ENCODE measurements at regions not wholly inside any gene's neighbourhood (a gene's known extent, or its start where the extent isn't known, plus 50 kb on each side); places are given as distances from the start of the nearest gene placed in this dataset.
"Not testable (repeated sequence)": the region's sequence is repeated elsewhere in the genome, so short reads cannot be mapped to it uniquely, and the experiment has no call there.

- no peak for DNase-seq
Measured at GRCh38 chr5:37951946-37952721, 112.3 kb upstream of the GDNF start.

GRCh38 chr5:37950436-37950835, 110.6 kb upstream of the GDNF start:
- DNase-seq, result no peak

DNA sequence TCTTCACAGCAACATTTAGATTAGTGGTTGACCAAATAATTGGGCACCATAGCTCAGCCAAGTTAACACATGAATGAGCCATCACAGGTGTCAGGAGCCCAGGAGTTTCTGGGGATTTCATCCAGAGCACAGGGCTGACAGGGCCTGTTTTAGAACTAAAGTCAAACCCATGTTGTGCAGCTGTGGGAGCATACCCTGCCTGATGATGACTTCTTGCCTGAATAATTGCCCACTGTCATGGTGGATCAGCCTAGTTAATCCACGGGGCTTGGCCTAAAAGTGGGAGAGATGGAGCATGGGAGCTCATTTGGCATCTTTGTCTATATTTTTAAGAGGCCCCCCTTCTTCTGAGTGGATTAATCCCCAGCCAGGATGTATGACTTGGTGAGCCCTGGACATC, 105.6 kb upstream of the GDNF start:
- no peak for DNase-seq

- not testable (repeated sequence) for DNase-seq
Measured at GRCh38 chr5:37943136-37943535, 103.3 kb upstream of the GDNF start.

DNA sequence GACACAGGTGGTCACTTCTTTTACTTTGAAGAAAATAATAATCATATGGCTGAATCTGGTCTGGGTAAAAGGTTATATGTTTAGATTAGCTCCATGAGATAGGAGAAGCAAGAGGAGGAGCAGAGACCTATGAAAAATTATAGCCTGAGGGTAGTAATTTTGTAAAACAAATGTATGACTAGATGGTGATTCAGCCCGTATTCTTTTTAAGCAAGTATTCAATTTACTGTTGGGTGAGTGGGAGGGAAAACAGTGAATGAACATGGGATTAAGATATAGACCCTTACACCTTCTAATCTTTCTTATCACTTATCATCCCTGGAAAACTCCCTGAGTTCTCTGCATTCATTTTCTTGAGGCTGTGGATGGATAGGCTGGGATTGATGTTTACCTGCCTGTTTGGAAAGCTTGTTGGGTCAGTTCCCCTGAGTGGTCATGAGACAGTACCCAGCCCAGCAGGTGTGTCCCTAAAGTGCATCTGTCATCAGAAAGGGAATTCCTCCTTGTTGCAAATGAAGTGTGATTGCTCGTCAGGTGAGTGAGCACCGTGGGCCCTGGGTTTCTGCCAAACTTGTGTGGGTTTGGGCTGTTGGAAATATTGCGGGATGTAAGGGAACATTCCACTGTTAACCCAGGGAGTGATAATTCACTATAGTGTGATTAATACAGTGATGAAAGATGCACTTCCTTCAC, 101.2 kb upstream of the GDNF start:
- DNase-seq, result no peak

DNA sequence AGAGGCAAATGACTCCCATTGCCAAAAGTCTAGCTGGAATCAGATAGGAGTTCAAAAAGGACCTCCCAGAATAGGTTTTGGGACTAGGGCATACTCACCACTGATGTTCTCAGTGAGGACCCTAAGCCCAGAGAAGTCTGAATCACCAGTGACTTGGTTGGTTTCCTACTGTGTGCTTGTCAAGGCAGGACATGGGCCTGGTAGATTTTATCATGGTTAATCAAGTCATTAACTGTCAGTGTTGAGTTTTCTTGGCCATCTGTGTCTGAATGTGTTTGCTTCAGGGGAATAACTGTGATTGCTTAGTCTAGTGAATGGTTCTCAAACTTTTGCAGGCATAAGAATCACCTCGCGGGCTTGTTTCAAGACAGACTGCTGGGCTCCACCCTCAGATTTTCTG, 99.0 kb upstream of the GDNF start:
- no peak for DNase-seq

DNA sequence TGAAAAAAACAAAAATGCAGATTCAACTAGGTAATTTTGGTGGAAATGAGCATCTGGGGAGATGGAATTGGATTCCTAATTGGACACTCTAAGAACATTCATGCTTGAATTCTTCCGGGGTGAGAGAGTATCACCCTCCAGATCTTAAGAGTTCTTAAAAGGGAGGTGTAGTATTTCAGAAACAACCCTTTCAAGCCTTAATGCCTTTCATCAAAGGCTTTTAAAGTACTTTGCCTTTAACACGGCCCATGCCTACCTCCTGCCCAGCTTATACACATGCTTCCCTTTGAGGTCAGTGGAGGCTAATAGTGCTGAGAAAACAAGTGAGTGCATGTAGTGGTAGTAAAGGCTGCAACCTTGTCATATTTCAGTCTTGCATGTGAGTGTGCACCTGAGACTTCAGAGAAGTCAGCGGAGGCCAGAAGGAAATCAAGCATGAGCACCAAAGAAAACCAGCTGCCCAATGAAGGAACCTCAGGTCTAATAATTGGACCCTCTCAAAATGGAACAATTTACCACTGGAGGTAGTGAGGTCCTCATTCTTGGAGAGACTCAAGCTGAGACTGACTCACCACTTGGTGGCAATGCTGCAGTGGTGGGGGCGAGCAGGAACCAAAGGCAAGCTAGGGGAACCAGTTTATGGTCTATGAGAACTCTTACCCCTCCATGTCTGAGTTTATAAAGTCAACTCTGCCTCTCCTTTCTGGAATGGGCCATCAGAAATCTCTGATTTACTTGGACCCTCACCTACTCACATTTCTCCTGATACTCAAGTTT, 98.4 kb upstream of the GDNF start:
- DNase-seq, result no peak

GRCh38 chr5:37936091-37936490, 96.2 kb upstream of the GDNF start:
- no peak for DNase-seq

DNA sequence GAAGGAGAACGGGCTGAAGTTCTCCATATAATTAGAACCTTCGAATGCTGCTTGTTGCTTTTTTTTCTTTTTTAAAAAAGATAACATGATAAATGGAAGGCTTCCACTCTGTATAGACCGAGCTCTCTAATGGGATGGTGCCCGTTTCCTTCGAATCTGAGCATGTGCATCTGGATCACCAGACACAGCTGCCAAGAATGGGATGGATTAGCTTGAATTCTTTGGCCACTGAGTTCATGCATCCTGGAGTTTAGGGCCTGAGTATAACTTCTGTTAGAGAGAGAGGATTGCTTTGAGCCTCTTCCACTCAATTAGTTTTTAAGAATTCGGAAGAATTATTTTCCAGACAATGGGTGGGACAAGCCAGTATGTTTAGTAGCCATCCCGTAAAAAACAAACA, 93.7 kb upstream of the GDNF start:
- no peak for DNase-seq

GRCh38 chr5:37932450-37932849, 92.6 kb upstream of the GDNF start:
- no peak for DNase-seq

- DNase-seq, result no peak
Measured at GRCh38 chr5:37931541-37931940, 91.7 kb upstream of the GDNF start.

- no peak for DNase-seq
Measured at GRCh38 chr5:37930350-37930749, 90.5 kb upstream of the GDNF start.

GRCh38 chr5:37929791-37930190, 90.0 kb upstream of the GDNF start:
- no peak for DNase-seq

DNA sequence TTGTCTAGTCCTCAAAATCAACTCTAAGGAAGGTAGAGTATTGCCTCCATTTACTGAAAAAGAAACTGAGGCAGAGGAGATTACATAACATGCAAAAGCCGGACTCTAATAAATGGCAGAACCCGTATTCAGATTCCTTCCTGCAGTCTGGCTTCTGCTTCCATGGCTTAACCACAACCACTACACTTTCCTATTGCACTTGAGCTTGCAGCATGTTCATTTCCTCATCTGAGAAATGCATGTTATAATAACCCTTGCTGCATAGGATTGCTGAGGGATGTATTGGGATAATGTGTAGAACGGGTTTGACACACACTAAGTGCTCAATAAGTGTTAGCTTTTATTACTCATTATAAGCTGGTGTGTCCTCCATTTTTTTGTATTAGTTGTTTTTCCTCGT, 87.9 kb upstream of the GDNF start:
- DNase-seq, result not testable (repeated sequence)

DNA sequence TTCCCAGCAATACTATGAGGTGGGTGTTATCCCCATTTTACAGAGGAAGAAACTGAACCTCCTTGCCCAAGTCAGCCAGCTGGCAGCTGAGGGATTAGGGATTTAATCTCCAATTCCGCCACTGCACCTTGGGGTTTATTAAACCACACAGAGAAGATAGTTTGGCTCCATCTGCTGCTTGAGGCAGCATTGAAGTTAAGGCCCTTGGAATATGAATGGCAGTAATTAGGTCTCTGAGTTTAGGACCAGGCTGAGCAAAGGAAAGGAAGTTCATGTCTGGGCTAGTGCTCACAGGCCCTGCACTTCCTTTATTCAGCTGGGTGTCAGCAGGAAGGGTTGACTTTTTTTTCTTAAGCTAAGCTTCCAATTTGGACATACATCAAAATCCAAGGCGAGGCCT, 86.9 kb upstream of the GDNF start:
- DNase-seq, result no peak

GRCh38 chr5:37921452-37921851, 81.6 kb upstream of the GDNF start:
- DNase-seq, result no peak

GRCh38 chr5:37918424-37918823, 78.6 kb upstream of the GDNF start:
- DNase-seq, result no peak

GRCh38 chr5:37916525-37916924, 76.7 kb upstream of the GDNF start:
- no peak for DNase-seq

GRCh38 chr5:37915097-37915736, 75.4 kb upstream of the GDNF start:
- no peak for DNase-seq

GRCh38 chr5:37909610-37910266, 69.9 kb upstream of the GDNF start:
- DNase-seq, result not testable (repeated sequence)

DNA sequence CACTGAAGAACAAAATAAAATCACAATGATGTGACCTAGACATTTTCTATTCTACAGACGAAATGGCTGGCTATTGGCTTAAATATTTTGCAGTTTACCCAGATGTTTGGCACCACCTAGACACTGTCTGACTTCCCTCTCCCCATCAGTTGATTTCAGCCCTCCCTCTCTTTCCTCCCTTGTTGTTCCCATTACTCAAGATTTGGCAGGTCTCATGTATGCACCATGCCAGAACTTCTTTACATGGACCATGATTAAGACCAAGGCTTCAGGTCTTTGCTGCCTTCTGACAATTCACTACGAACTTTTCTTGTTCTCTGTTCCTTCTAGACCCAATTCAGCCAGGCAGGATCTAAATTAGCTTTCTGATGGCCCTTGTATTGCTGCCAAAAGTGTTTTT, 66.6 kb upstream of the GDNF start:
- DNase-seq, result no peak

GRCh38 chr5:37905230-37905629, 65.4 kb upstream of the GDNF start:
- DNase-seq, result no peak

DNA sequence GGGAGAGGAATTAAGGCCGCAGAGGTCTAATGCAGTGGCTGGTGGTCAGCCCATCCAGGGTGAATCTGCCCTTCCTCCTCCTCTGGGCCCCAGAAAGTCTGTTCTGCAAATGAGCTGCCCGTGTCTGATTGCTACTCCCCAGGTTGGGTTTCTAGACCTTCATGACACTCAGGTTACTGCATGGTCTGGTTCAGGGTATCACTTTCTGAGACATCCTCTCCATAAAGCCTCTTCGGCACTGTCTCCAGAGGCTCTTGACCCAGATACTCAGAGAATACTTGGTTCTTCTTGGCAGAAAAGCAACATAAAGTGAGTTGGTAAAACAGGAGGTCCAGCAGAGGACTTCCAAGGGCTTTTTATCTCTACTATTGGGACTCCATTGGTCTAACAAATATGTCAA, 62.5 kb upstream of the GDNF start:
- no peak for DNase-seq

Data from central memory CD4-positive, alpha-beta T cell (primary cell).